Progenitor cell of endocrine pancreas (in vitro differentiated cells): ENCODE measurements at regions not wholly inside any gene's neighbourhood (a gene's known extent, or its start where the extent isn't known, plus 50 kb on each side); places are given as distances from the start of the nearest gene placed in this dataset.

Source experiments
- DNase-seq: peaks from one replicate; pipeline ENCODE4 v3.0.0; 2021; ENCODE audit warnings: low spot score; ENCODE audit not compliant: unreplicated experiment
- H3K27ac Mint-ChIP-seq: 2 replicates; pipeline ENCODE4 v1.8.0; 2021; ENCODE audit warnings: mild to moderate bottlenecking, moderate library complexity, mixed read lengths
- H3K27me3 Mint-ChIP-seq: 2 replicates; pipeline ENCODE4 v1.8.0; 2021; ENCODE audit warnings: mixed read lengths
- H3K36me3 Mint-ChIP-seq: 2 replicates; pipeline ENCODE4 v1.8.0; 2022; ENCODE audit warnings: mixed read lengths; ENCODE audit not compliant: insufficient read depth
- H3K4me1 Mint-ChIP-seq: 2 replicates; pipeline ENCODE4 v1.8.0; 2021; ENCODE audit warnings: low read depth, mixed read lengths
- H3K4me3 Mint-ChIP-seq: 2 replicates; pipeline ENCODE4 v1.8.0; 2021; ENCODE audit warnings: low read depth, mild to moderate bottlenecking, moderate library complexity, mixed read lengths
- H3K9me3 Mint-ChIP-seq: 2 replicates; pipeline ENCODE4 v1.8.0; 2021; ENCODE audit warnings: low read depth, mixed read lengths
- CTCF ChIP-seq: fragments of 200-600 bp; sonication (generic); IDR thresholded peaks from one replicate; pipeline ENCODE4 v1.5.0; 2021; ENCODE audit warnings: antibody characterized with exemption, mild to moderate bottlenecking; ENCODE audit not compliant: unreplicated experiment

- Mint-ChIP-seq H3K4me3 (no peak overlapping the region), H3K27me3 (no peaks in the 10 kb centered on the region), H3K9me3 (no peaks in the 10 kb centered on the region), H3K27ac (no peak overlapping the region), H3K4me1 (no peaks in the 10 kb centered on the region), H3K36me3 (no peaks in the 10 kb centered on the region)
- no peak for TF ChIP-seq CTCF
- no peak for DNase-seq
Measured at GRCh38 chr4:96845819-96846218, 1005.9 kb downstream of the PDHA2 start.

- no peaks in the 10 kb centered on the region for H3K4me1 Mint-ChIP-seq
- no peak overlapping the region for H3K27ac Mint-ChIP-seq
- no peak for DNase-seq
- no peaks in the 10 kb centered on the region for H3K27me3 Mint-ChIP-seq
- H3K36me3 Mint-ChIP-seq = no peaks in the 10 kb centered on the region
- TF ChIP-seq CTCF = no peak
- H3K4me3 Mint-ChIP-seq = no peak overlapping the region
- H3K9me3 Mint-ChIP-seq = peaks cover 26% of the 10 kb centered on the region
Measured at GRCh38 chr4:96874657-96875056, 1034.8 kb downstream of the PDHA2 start.

GRCh38 chr4:96879527-96879926 is 1039.6 kb downstream of the PDHA2 start:
- Mint-ChIP-seq H3K27me3 (no peaks in the 10 kb centered on the region), H3K4me1 (peaks cover 4% of the 10 kb centered on the region), H3K4me3 (no peak overlapping the region), H3K27ac (no peak overlapping the region), H3K9me3 (peaks cover 24% of the 10 kb centered on the region), H3K36me3 (no peaks in the 10 kb centered on the region)
- DNase-seq = no peak
- no peak for TF ChIP-seq CTCF

GRCh38 chr4:96887857-96888256 is 1048.0 kb downstream of the PDHA2 start:
- H3K27me3 Mint-ChIP-seq = no peaks in the 10 kb centered on the region
- H3K9me3 Mint-ChIP-seq = no peaks in the 10 kb centered on the region
- TF ChIP-seq CTCF = no peak
- H3K27ac Mint-ChIP-seq = no peak overlapping the region
- H3K4me1 Mint-ChIP-seq = peaks cover 2% of the 10 kb centered on the region
- no peak for DNase-seq
- no peak overlapping the region for H3K4me3 Mint-ChIP-seq
- no peaks in the 10 kb centered on the region for H3K36me3 Mint-ChIP-seq

GRCh38 chr4:96894621-96895020 is 1054.7 kb downstream of the PDHA2 start:
- Mint-ChIP-seq H3K9me3 (no peaks in the 10 kb centered on the region), H3K36me3 (no peaks in the 10 kb centered on the region), H3K4me1 (peaks cover 2% of the 10 kb centered on the region), H3K27ac (no peak overlapping the region), H3K4me3 (no peak overlapping the region), H3K27me3 (no peaks in the 10 kb centered on the region)
- TF ChIP-seq CTCF = no peak
- DNase-seq = no peak
